ENCODE measurements at regions not wholly inside any gene's neighbourhood (a gene's known extent, or its start where the extent isn't known, plus 50 kb on each side); places are given as distances from the start of the nearest gene placed in this dataset.

GRCh38 chr21:9774347-9774746, 747.0 kb upstream of the TPTE start:
- no peak for TF ChIP-seq CTCF (IDR thresholded peaks at IDR 0.05)
- no peak for TF ChIP-seq POLR2A (IDR thresholded peaks at IDR 0.05)
- no peak for TF ChIP-seq EP300 (IDR thresholded peaks at IDR 0.05)
- no peak for TF ChIP-seq POLR2AphosphoS5 (IDR thresholded peaks at IDR 0.05)

Data from stomach (tissue), 4 donors.